Rectal smooth muscle tissue (tissue), 1 donor: ENCODE measurements at regions not wholly inside any gene's neighbourhood (a gene's known extent, or its start where the extent isn't known, plus 50 kb on each side); places are given as distances from the start of the nearest gene placed in this dataset.

Experiments used
- H3K27ac ChIP-seq: one replicate; pipeline ENCODE4 v1.7.0; 2013; ENCODE audit warnings: low read depth, low read length, inconsistent platforms
- H3K27me3 ChIP-seq: one replicate; pipeline ENCODE4 v1.7.0; 2013; ENCODE audit warnings: low read length; ENCODE audit not compliant: control insufficient read depth, insufficient read depth
- H3K36me3 ChIP-seq: one replicate; pipeline ENCODE4 v1.7.0; 2013; ENCODE audit warnings: low read length; ENCODE audit not compliant: control insufficient read depth, insufficient read depth
- H3K4me1 ChIP-seq: one replicate; pipeline ENCODE4 v1.7.0; 2013; ENCODE audit warnings: low read length; ENCODE audit not compliant: control insufficient read depth, insufficient read depth
- H3K4me3 ChIP-seq: one replicate; pipeline ENCODE4 v1.7.0; 2013; ENCODE audit warnings: low read length
- H3K9ac ChIP-seq: one replicate; pipeline ENCODE4 v1.7.0; 2013; ENCODE audit warnings: low read length

DNA sequence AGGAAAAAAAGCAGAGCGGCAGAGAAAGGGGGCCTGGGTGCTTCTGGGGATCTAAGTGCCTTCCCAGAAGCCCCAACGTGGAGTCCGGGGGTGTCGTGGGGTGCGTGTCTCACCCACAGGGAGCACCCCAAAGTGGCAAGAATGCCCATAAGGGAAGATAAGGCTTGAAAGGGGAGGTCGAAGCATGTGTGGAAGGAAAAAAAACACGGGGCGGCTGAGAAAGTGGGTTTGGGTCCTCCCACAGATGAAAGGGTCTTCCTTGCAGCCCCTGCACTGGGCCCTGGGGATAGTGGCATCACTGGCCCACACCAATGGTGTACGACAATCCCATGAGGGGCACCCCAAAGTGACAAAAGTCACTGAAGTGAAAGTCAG is 275.5 kb downstream of the ALG10 start:
- no peaks in the 10 kb centered on the region for H3K27me3 ChIP-seq
- H3K4me1 ChIP-seq, result no peaks in the 10 kb centered on the region
- no peak overlapping the region for H3K9ac ChIP-seq
- H3K36me3 ChIP-seq, result no peaks in the 10 kb centered on the region
- H3K27ac ChIP-seq, result no peak overlapping the region
- H3K4me3 ChIP-seq, result no peak overlapping the region

DNA sequence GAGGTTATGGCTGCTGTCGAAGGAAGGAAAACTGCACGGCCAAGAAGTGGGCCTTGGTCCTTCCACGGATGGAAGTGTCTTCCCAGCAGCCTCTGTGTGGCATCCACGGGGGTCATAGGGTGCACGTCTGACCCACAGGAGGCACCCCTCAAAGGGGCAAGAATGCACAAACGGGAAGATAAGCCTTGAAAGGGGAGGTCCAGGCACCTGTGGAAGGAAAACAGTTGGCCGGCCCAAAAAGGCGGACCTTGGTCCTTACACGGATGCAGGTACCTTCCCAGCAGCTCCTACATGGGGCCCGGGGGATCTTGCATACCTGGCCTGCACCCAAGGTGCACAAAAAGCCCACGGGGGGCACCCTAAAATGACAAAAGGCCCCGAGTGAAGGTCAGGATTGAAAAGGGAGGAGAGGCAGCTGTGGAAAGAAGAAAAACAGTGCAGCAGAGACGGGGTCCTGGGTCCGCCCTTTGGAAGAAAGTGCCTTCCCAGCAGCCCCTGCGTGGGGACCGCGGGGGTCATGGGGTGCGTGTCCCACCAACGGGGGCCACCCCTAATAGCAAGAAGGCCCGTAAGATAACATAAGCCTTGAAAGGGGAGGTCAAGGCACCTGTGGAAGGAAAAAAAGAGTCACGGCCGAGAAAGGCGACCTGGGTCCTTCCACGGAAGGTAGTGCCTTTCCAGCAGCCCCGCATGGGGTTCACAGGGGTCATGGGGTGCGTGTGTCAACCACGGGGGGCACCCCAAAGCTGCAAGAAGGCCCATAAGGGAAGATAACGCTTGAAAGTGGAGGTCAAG is 276.1 kb downstream of the ALG10 start:
- H3K4me1 ChIP-seq, result no peaks in the 10 kb centered on the region
- no peaks in the 10 kb centered on the region for H3K27me3 ChIP-seq
- no peak overlapping the region for H3K9ac ChIP-seq
- no peaks in the 10 kb centered on the region for H3K36me3 ChIP-seq
- H3K4me3 ChIP-seq, result no peak overlapping the region
- no peak overlapping the region for H3K27ac ChIP-seq

DNA sequence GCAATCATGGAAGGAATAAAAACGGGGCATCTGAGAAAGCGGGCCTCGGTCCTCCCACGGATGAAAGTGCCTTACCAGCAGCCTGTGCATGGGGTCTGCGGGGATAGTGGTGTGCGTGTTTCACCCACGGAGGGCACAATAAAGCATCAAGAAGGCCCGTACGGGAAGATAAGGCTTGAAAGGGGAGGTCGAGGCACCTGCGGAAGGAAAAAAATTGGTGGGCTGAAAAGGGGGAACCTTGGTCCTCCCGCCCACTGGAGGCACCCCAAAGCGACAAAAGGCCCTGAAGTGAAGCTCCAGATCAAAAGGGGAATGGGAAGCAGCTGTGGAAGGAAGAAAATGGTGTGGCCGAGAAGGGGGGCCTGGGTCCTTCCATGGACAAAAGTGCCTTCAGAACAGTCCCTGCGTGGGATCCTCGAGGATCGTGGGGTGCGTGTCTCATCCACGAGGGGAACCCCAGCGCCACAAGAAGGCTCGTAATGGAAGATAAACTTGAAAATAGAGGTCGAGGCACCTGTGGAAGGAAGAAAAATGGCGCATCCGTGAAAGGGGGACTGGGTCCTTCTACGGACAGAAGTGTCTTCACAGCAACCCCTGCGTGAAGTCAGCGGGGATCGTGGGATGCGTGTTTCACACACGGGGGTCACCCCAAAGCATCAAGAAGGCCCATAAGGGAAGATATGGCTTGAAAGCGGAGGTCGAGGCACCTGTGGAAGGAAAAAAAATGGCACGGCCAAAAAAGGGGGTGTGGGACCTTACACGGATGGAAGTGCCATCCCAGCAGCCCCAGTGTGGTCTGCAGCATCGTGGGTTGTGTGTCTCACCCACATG is 276.9 kb downstream of the ALG10 start:
- H3K27ac ChIP-seq, result no peak overlapping the region
- no peak overlapping the region for H3K4me3 ChIP-seq
- no peaks in the 10 kb centered on the region for H3K27me3 ChIP-seq
- no peak overlapping the region for H3K9ac ChIP-seq
- no peaks in the 10 kb centered on the region for H3K4me1 ChIP-seq
- H3K36me3 ChIP-seq, result no peaks in the 10 kb centered on the region

DNA sequence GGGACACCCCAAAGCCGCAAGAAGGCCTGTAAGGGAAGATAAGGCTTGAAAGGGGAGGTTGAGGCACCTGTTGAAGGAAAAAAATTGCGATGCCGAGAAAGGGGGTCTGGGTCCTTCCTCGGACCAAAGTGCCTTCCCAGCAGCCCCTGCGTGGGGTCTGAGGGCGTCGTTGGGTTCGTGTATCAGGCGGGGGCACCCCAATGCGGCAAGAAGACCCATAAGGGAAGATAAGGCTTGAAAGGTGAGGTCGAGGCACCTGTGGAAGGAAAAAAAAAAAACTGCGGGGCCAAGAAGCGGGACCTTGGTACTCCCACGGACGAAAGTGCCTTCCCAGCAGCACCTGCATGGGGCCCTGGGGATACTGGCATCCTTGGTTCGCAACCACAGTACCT is 277.5 kb downstream of the ALG10 start:
- no peak overlapping the region for H3K27ac ChIP-seq
- no peak overlapping the region for H3K9ac ChIP-seq
- no peaks in the 10 kb centered on the region for H3K4me1 ChIP-seq
- no peaks in the 10 kb centered on the region for H3K27me3 ChIP-seq
- no peak overlapping the region for H3K4me3 ChIP-seq
- no peaks in the 10 kb centered on the region for H3K36me3 ChIP-seq

DNA sequence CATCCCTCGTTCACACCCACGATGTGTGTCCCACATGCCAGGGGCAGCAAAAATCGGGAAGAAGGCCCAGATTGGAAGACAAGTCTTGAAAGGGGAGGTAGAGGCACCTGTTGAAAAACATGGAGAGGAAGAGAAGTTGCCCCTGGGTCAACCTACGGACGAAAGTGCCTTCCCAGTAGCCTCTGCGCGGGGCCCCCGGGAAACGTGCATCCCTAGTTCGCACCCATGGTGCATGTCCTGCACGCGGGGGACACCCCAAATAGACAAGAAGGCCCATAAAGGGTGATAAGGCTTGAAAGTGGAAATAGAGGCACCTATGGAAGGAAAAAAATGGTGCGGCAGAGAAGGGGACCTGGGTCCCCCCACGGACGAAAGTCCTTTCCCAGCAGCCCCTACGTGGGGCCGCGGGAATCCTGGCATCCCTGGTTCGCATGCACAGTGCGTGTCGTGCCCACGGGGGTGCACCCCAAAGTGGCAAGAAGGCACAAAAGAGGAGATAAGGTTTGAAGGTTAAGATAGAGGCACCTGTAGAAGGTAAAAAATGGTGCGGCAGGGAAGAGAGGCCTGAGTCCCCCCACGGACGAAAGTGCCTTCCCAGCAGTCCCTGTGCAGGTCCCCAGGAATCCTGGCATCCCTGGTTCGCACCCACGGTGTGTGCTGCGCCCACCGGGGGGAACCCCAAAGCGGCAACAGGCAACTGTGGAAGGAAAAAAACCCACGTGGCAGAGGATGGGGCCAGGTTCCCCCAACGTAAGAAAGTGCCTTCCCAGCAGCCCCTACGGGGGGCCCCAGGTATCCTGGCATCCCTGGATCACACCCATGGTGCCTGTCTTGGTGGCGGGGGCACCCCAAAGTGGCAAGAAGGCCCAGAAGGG is 278.3 kb downstream of the ALG10 start:
- no peak overlapping the region for H3K27ac ChIP-seq
- H3K4me1 ChIP-seq, result no peaks in the 10 kb centered on the region
- H3K36me3 ChIP-seq, result no peaks in the 10 kb centered on the region
- H3K27me3 ChIP-seq, result no peaks in the 10 kb centered on the region
- no peak overlapping the region for H3K4me3 ChIP-seq
- no peak overlapping the region for H3K9ac ChIP-seq

DNA sequence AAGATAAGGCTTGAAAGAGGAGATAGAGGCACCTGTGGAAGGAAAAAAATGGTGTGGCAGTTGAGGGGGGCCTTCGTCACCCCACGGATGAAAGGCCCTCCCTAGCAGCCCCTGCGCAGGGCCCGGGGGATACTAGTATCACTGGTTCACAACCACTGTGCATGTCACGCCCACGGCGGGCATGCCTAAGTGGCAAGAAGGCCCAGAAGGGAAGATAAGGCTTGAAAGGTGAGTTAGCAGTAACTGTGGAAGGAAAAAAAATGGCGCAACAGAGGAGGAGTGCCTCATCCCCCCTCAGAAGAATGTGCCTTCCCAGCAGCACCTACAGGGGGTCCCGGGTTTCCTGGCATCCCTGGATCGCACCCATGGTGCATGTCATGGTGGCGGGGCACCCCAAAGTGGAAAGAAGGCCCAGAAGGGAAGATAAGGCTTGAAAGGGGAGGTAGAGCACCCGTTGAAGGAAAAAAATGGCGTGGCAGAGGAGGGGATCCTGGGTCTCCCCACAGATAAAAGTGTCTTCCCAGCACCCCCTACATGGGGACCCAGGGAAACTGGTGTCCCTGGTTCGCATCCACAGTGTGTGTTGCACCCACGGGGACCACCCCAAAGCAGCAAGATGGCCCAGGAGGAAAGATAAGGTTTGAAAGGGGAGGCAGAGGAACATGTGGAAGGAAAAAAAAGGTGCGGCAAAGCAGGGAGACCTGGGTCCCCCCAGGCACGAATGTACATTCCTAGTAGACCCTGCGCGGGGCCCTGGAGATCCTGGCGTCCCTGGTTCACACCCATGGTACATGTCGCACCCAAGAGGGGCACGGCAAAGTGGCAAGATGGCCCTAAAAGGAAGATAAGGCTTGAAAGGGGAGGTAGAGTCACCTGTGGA is 279.2 kb downstream of the ALG10 start:
- Histone ChIP-seq H3K27me3 (no peaks in the 10 kb centered on the region), H3K4me1 (no peaks in the 10 kb centered on the region), H3K9ac (no peak overlapping the region), H3K4me3 (no peak overlapping the region), H3K27ac (no peak overlapping the region), H3K36me3 (no peaks in the 10 kb centered on the region)

DNA sequence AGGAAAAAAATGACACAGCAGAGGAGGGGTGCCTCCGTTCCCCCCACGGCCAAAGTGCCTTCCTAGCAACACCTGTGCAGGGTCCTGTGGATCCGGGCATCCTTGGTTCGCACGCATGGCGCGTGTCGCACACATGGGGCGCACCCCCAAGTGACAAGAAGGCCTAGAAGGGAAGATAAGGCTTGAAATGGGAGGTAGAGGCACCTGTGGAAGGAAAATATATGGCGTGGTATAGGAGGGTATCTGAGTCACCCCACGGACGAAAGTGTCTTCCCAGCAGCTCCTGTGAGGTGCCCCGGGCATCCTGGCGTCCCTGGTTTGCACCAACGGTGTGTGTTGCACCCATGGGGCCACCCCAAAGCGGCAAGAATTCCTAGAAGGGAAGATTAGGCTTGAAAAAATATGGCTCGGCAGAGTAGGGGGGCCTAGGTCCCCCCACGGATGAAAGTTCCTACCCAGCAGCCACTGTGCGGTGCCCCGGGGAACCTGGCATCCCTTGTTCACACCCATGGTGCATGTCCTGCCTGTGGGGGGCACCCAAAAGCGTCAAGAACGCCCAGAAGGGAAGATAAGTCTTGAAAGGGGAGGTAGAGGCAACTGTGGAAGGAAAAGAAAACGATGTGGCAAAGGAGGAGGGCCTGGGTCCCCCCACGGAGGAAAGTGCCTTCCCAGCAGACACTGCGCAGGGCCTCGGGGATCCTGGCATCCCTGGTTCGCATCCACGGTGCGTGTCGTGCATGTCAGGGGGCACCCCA is 280.0 kb downstream of the ALG10 start:
- no peaks in the 10 kb centered on the region for H3K4me1 ChIP-seq
- no peak overlapping the region for H3K27ac ChIP-seq
- no peak overlapping the region for H3K9ac ChIP-seq
- no peaks in the 10 kb centered on the region for H3K36me3 ChIP-seq
- no peaks in the 10 kb centered on the region for H3K27me3 ChIP-seq
- no peak overlapping the region for H3K4me3 ChIP-seq

DNA sequence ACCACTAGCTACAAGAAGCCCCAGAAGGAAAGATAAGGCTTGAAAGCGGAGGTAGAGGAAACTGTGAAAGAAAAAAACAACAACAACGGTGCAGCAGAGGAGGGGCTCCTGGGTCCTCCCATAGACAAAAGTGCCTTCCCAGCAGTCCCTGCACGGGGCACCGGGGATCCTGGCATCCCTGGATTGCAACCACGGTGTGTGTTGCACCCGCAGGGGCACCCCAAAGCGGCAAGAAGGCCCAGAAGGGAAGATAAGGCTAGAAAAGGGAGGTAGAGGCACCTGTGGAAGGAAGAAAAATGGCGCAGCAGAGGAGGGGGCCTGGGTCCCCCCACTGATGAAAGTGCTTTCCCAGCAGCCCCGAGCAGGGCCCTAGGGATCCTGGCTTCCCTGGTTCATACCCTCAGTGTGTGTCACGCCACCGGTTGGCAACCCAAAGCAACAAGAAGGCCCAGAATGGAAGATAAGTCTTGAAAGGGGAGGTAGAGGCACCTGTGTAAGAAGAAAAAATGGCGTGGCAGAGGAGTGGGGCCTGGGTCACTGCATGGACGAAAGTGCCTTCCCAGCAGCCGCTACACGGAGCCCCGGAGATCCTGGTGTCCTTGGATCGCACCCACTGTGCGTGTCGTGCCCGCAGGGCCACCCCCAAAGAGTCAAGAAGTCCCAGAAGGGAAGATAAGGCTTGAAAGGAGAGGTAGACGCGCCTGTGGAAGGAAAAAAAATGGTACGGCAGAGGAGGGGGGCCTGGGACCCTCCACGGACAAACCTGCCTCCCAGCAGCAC is 281.0 kb downstream of the ALG10 start:
- no peak overlapping the region for H3K27ac ChIP-seq
- no peak overlapping the region for H3K4me3 ChIP-seq
- H3K36me3 ChIP-seq, result no peaks in the 10 kb centered on the region
- H3K27me3 ChIP-seq, result no peaks in the 10 kb centered on the region
- no peaks in the 10 kb centered on the region for H3K4me1 ChIP-seq
- no peak overlapping the region for H3K9ac ChIP-seq

DNA sequence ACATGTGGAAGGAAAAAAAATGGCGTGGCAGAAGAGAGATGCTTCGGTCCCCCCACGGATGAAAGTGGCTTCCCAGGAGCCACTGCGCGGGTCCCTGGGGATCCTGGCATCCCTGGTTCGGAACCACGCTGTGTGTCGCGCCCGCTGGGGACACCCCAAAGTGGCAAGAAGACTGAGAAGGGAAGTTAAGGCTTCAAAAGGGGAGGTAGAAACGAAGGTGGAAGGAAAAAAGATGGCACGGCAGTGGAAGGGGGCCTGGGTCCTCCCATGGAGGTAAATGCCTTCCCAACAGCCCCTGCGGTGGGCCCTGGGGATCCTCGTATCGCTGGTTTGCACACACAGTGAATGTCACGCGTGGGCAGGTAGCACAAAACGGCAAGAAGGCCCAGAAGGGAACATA is 281.7 kb downstream of the ALG10 start:
- Histone ChIP-seq H3K27me3 (no peaks in the 10 kb centered on the region), H3K9ac (no peak overlapping the region), H3K27ac (no peak overlapping the region), H3K36me3 (no peaks in the 10 kb centered on the region), H3K4me1 (no peaks in the 10 kb centered on the region), H3K4me3 (no peak overlapping the region)

DNA sequence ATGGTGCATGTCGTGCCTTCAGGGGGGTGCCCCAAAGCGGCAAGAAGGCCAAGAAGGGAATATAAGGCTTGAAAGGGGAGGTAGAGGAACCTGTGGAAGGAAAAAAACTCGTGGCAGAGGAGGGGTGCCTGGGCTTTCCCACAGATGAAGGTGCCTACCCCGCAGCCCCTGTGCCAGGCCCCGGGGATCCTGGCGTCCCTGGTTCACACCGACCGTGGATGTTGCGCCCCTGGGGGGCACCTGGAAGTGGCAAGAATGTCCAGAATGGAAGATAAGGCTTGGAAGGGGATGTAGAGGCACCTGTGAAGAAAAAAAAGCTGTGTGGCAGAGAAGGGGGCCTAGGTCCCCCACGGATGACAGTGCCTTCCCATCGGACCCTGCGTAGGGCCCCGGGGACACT is 282.2 kb downstream of the ALG10 start:
- Histone ChIP-seq H3K36me3 (no peaks in the 10 kb centered on the region), H3K27ac (no peak overlapping the region), H3K9ac (no peak overlapping the region), H3K4me1 (no peaks in the 10 kb centered on the region), H3K4me3 (no peak overlapping the region), H3K27me3 (no peaks in the 10 kb centered on the region)

DNA sequence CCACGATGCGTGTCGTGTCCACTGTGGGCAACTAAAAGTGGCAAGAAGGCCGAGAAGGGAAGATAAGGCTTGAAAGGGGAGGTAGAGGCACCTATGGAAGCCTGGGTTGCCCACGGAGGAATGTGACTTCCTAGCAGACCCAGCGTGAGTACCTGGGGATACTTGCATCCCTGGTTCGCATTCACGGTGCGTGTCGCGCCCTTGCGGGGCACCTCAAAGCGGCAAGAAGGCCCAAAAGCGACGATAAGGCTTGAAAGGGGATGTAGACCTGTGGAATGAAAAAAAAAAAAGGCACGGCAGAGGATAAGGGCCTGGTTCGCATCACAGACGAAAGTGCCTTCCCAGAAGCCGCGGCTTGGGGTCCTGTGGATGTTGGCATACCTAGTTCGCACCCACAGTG is 282.9 kb downstream of the ALG10 start:
- Histone ChIP-seq H3K4me1 (no peaks in the 10 kb centered on the region), H3K4me3 (no peak overlapping the region), H3K27ac (no peak overlapping the region), H3K27me3 (no peaks in the 10 kb centered on the region), H3K36me3 (no peaks in the 10 kb centered on the region), H3K9ac (no peak overlapping the region)
